Hippocampal formation (tissue), 2 donors: ENCODE measurements at regions not wholly inside any gene's neighbourhood (a gene's known extent, or its start where the extent isn't known, plus 50 kb on each side); places are given as distances from the start of the nearest gene placed in this dataset.
"Not testable (repeated sequence)": the region's sequence is repeated elsewhere in the genome, so short reads cannot be mapped to it uniquely, and the experiment has no call there.

Experiments used
- DNase-seq, 2 donors: peaks; one replicate each; lab custom pipeline; 2025; lab: John Stamatoyannopoulos, UW

DNA sequence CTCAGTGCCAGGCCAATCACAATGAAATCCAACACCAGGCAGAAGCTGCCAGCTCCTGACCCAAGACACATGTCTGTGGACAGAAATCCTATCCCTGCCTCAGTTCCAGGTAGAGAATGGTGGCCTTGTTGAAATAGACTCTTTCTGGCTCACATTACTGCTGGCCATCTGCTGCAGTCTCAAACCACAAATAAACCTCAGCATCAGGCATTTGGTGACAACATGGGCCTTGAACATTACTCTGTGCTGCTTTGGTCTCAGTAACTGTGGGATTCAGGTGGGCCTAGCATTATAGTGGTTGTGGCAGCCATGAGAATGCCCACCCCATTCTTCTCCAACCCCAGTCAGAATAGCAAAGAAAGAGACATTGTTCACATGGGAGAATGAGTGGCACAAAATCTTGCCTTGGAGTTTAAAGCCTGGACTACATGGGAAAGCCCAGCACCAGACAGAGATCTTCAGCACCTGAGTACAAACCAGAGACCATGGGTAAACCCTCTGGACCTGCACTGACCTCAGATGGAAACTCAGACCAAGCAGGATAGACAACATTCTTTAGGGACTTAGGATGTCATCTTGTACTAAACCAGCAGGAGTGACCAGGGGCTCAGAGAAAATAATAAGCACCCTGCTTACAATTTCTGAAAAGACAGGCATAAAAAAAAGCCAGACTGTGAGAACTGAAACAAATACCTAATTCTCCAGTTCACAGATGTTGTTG lies 50.4 kb upstream of the TRAM1L1 start:
- DNase-seq, result no peak

DNA sequence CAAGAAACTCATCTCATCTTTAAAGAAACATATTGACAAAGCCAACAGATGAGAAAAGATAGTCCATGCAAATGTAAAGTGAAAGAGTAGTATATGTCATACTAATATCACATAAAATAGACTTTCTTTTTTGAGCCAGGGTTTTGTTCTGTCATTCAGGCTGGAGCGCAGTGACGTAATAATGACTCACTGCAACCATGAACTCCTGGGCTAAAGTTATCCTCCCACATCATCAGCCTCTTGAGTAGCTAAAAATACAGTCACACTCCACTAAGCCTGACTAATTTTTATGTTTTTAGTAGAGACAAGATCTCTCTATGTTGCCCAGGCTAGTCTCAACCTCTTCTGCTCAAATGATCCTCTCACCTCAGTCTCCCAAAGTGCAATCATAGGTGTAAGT lies 51.8 kb upstream of the TRAM1L1 start:
- DNase-seq, result no peak

DNA sequence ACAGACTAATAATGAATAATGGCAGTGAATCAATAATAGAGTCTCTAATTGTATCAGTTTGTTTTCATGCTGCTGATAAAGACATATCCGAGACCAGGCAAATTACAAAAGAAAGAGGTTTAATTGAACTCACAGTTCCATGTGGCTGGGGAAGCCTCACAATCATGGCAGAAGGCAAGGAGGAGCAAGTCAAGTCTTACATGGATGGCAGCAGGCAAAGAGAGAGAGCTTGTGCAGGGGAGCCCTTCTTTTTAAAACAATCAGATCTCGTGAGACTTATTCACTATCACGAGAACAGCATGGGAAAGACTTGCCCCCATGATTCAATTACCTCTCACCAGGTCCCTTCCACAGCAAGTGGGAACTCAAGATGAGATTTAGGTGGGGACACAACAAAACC lies 53.4 kb upstream of the TRAM1L1 start:
- not testable (repeated sequence) for DNase-seq

DNA sequence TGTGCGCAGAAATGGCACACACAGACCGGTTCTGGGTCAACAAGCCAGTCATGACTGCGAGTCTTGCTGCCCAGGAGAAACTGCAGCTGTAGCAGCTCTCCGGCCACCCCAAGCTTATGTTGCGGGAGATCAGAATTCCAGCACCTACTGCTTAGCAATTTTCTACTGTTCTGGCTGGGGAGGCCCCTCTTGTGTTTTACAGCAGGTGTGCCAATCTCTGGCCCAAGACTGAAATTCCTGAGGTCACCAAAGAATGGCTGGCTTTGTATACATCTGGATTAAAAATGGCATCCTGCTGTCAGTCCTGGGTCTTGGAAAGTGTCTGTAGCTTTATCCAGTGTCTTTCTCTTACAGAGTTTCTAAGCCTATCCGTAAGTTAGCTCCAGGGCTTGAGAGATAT lies 68.9 kb upstream of the TRAM1L1 start:
- no peak for DNase-seq

DNA sequence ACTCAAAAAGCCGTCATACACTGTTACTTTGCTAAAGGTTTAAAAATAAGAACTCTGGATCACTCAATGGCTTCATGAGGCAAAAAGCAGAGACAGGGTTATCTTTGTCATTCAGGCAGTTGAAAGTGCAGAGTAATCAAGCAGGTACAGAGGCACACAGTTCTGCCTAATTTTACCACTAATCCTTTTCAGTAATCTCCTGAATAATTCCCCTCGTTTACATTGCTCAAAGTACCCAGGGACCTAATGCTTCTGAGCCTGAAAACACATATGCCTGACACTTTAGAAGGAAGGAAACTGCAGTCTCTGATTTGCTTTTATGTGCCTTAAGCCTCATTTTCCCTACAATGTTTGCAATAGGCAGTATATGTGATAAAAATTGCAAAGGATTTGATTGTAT lies 71.4 kb upstream of the TRAM1L1 start:
- no peak for DNase-seq

DNA sequence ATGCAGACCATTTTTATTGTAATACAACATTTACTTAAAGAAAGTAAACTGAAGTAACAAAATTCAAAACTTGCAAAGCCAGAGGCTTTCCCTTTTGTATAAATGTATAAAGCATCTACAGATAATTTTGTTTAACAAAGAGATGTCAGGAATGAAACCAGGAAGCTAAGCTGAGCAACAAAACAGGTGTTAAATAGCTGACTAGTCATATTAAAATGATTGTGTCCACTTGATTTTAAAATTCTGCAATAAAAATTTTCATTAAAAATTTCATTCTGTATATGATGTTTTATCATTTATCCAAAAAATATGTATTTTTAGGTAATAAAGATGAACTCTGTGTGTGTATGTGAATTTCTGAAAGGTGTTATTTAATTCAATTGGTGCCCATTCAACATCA lies 72.0 kb upstream of the TRAM1L1 start:
- DNase-seq, result no peak

DNA sequence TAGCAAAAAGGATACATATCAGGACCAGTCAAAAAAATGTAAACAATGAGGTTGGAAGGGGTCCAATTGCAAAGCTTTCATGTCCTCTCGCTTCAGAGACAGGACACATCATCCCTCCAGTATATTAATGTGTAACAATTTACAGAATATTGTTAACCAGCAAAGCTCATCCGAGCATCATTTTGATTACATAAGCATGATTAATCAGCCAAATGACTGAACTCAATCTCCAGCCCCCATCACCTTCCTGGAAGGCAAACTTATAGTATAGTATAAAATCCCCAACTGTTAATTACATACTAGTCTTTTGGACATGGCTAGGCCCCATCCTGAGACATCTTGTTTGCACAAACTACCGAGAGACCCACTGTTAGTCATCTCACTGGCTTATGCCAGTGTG lies 77.6 kb upstream of the TRAM1L1 start:
- DNase-seq, result no peak

DNA sequence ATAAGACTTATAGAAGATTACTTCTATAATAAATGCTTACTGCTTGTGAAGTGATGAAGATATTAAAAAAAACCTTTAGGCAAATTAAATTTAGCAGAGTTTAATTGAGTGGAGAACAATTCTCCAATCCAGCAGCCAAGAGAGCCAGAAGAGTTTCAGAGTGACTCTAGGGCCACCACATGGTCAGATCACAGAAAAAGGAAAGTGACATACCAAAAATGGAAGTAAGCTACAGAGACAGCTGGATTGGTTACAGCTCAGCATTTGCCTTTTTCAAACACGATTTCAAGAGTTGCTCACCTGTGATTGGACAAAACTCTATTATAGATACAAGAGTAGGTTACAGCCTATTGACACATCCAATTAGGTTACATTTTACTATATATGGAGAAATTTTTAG lies 79.0 kb upstream of the TRAM1L1 start:
- DNase-seq, result no peak

DNA sequence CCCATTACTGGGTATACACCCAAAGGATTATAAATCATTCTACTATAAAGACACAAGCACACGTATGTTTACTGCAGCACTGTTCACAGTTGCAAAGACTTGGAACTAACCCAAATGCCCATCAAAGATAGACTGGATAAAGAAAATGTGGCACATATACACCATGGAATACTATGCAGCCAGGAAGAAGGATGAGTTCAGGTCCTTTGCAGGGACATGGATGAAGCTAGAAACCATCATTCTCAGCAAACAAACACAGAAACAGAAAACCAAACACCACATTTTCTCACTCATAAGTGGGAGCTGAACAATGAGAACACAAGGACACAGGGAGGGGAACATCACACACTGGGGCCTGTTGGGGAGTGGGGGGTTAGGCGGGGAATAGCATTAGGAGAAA lies 90.0 kb upstream of the TRAM1L1 start:
- DNase-seq, result not testable (repeated sequence)

DNA sequence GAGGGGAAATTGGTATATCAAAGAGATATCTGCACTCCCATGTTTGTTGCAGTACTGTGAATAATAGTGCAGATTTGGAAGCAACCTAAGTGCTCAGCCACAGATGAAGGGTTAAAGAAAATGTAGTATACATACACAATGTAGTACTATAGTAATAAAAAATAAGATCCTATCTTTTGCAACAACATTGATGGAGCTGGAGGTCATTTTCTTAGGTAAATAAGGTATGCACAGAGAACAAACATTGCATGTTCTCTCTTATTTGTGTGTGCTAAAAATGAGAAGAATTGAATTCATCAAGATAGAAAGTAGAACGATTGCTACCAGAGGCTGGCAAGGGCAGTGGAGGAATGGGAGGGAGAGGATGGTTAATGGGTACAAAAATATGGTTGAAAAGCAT lies 117.9 kb upstream of the TRAM1L1 start:
- no peak for DNase-seq

DNA sequence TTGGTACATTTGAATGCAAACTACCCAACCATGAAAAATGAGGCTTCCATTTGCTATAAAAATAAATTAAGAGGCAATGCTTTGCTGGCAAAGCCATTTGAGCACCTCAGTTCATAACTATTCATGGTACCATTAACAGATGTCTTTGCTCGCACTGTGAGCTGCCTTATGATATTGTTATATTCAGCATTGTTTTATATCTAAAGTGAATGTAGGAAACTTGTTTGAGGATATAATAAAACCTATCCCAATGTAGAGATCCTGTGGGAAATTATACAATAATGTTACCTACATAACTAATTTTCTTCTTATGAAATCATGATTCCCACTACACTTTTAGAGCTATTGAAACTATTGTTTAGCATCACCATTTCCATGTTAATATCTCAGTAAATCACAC lies 125.2 kb upstream of the TRAM1L1 start:
- no peak for DNase-seq

DNA sequence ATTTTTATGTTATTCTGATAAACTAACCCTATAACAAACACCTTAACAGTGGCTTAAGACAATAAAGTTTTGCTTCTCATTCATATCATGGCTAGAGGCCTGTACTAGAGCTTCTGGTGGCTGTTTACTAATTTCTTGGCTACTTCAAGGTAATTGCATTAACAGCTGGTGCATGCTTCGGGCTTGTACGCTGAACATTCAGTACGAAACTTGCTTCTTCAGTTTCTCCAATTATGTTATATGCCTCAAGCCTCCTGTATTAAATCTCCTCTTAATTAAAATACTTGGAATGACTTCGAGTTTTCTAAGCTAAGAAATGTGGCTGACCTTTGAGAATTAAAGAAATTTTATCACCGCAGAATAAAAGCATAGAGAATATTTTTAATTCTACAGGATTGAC lies 138.9 kb upstream of the TRAM1L1 start:
- no peak for DNase-seq

DNA sequence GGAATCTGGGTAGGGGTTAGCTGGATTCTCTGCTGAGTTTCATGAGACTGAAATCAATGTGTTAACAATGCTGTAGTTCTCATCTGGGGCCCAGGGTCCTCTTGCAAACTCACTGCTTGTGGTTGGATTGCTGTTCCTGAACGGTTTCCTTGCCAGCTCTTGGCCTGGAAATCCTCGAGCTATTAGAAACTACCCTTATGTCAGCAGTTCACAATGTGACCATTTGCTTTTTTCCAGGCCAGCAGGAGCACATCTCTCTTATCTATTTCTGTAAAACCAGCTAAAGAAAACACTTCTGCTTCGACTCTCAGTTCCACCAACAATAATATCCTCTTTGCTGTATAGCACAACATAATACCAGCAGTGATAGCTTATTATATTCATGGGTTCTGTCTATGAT lies 140.1 kb upstream of the TRAM1L1 start:
- DNase-seq, result no peak

DNA sequence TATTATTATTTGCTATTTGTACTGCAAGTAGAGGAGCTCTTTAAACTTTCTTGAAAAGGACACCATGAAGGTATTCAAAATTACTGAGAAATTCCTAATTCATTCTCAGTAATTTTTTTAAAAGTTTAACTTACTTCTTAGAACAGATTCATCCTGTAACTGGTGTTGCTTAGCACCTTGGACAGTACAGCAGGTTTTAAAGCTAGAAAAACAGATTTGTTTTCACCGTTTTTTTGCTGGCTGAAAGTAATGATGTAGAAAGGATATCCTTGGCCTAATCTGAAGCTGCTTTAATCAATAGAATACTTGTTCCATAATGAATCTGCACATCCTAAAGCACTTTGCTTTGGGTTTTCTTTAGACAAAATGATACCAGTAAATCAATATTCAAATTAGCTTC lies 142.5 kb upstream of the TRAM1L1 start:
- DNase-seq, result no peak

DNA sequence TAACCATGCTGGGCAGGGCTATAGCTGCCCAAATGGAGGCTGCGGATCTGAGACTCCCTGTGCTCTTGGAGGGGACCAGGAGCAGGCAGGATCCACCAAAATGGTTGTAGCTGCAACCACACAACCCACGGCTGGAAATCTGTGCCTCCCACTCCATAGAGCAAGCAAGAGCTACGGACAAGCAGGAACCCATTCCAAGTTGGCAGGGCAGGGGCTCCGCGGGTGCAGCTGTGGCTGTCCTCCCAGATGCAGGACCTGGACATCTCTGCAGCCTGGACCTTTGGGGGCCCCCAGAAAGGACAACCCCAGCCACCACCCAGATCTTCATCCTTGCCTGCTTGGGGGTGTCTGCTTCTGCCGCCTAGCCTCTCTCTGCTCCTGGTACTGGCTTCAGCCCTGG lies 154.1 kb upstream of the TRAM1L1 start:
- DNase-seq, result no peak

DNA sequence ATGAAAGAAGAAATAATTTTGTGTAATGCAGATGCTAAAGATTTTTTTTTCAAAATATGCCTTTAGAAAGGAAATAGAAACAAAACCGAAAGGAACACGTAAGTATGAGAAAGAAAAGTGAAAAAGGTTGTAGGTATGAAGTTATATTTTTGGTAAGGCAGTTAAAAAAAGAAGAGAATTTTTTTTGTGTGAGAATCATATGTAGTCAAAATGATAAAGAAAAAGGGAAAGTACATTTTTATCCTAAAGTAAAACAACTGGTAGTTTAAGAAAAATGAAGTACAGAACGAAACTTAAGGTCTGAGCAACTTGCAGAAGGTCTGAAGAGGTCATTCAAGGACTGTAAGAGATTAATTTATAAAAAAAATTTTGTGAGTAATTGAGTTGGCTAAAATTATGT lies 164.0 kb upstream of the TRAM1L1 start:
- no peak for DNase-seq

DNA sequence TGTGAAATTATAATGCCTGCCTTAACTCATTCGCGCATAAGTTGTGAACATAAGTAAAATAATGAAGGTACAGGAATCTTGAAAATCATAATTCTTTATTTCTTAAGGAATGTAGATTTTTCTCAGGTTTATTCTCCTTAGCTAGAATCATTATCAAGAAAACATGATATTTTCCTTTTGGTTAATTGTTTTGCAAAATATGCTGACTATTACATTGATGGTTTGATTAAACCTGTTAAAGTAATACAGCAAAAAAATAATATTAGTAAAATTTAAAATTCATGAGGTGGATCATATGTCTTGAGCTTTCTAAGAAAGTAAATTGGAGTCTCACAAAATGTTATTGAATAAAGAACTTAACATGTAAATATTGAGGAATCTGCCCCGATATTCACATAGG lies 178.7 kb upstream of the TRAM1L1 start:
- DNase-seq, result no peak

DNA sequence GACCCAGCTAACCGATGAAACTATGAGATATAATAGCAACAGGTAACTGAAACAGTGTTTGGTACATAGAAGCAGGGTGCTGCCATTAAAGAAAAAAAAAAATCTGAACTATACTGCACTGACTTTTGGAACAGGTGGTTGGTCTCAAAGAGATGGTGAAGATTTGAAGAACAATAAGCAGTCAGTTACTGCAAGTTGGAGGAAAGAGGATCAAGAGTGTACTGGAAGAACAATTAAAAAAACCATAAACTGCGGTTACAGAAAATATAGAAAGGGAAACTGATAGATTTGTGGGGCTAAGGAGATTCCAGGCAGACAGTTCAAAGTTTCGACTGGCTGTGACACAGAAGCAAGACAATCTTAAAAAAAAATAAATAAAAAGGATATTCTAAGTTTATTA lies 181.9 kb upstream of the TRAM1L1 start:
- no peak for DNase-seq

DNA sequence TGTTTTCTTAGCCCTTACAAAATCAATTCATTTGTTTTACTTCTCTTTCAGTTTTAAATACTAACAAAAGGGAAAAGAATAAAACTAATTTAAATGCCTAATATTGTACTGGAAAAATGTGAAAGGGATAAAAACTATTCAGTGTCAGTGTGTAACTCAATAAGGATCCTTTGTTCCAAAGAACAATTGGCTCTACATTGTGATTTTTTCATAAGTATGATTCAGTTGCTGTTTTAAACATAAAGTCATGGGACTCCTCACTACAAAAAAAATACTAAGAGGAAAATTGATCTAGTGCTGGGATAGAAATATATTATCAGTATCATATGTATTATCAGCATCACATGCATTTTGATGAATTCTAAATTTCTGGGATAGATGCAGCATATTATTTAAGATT lies 199.4 kb upstream of the TRAM1L1 start:
- DNase-seq, result peak in 1 of 2 donors; percentile 80

DNA sequence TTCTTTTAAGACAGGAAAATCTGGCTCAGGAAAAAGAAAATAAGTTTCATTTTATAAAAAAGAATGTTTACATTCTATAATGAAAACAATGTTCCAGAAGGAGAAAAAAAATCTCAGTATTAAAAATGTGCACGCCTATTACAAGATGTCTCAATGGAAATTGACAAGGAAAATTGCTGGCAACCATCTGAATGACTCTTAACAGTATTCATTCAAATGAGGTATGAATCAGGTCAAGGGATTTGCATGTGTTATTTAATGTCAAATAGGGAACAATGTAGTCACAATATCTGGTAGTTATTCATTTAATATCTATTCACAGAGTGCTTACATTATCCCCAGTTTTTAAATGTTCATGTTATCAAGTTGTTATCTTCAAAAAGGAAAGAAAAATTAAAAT lies 208.4 kb upstream of the TRAM1L1 start:
- no peak for DNase-seq

DNA sequence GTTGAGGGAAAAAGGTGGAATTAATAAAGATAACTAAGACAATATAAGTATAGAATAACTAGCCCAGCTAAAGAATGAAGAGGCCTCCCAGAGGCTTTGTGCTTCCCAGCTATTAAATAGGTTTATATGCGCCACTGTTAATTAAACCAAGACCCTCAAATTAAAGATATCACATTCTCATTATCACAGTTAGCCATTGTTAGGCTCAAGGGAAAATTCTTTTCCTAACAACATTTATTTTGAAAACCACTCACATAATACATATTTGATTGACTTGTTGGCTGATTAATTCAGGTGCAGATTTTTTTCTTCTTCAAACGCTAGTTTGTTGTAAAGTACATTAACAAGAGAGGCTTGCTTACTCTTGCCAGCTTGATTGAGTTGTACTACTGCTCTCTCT lies 216.8 kb upstream of the TRAM1L1 start:
- DNase-seq, result no peak

DNA sequence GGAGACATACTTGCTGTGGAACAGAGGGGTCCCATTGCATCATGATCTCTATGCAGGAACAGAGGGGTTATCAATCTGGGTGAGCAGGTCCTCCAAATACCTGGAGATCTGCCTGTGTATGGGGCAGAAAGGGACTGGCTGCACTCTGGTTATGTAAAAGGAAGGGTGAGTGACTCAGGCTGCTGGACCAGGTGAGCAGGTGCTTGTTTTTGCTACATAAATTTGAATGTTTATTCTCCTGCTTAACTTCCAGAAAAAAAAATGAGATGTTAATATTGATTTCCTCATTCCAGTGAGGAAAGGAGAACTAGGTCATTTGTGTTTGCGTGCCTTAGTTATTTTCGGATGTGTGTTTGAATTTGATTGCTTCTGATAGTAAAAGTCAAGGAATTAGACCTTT lies 225.8 kb upstream of the TRAM1L1 start:
- DNase-seq, result no peak

DNA sequence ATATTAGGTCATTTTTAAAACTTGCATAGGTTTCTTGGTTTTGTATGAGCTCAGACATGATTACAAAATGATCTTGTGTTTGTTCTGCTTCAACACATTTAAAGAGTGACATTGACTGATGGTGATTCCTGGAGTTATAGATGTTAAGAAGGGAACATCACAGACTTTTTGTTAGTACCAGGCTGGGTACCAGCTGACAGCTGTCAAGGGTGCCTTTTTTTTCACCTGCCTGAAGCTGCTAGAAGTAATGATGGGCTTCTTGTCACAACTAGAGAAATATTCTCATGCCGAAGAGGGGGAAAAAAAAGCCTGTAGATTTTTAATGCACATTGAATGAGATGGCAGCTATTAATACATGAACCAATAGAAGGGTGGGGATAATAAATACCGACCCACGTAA lies 226.6 kb upstream of the TRAM1L1 start:
- DNase-seq, result no peak

DNA sequence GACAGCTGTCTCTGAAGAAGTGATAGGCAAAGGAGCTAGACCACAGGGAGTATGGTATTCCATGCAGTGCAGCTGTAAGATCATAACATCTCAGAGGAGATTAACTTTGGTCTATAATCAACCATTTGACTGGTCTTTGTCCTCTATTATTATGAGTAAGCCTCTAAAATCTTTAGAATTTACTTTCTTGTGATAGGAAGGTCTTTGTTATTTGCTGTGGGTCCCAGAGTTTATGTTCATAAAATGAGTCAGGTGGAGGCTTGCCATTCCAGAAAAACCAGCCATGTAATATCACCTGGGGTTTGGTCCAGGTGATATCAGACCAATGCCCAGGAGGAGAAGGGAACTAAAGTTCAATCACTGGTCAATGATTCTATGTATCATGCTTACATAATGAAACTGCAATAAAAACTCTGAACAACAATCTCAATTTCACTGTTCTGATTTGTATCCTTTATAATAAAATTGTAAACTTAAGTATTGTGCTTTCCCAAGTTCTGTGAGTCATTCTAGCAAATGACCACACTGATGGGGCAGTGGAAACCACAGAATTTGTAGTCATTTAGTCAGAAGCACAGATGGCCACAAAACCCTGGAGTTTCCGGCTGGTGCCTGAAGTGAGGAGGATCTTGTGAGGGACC lies 239.6 kb upstream of the TRAM1L1 start:
- DNase-seq, result no peak
